GM19372 (cell line): ENCODE measurements at regions not wholly inside any gene's neighbourhood (a gene's known extent, or its start where the extent isn't known, plus 50 kb on each side); places are given as distances from the start of the nearest gene placed in this dataset.

Source experiments
- ATAC-seq: cut with Tn5 transposase; IDR thresholded peaks from one replicate; pipeline ENCODE4 v1.9.1; 2021; ENCODE audit warnings: mild to moderate bottlenecking, low read depth, moderate library complexity; ENCODE audit not compliant: unreplicated experiment

- no peak for ATAC-seq
These were observed 89.0 kb downstream of the EDN1 start for GRCh38 chr6:12379181-12379580.

DNA sequence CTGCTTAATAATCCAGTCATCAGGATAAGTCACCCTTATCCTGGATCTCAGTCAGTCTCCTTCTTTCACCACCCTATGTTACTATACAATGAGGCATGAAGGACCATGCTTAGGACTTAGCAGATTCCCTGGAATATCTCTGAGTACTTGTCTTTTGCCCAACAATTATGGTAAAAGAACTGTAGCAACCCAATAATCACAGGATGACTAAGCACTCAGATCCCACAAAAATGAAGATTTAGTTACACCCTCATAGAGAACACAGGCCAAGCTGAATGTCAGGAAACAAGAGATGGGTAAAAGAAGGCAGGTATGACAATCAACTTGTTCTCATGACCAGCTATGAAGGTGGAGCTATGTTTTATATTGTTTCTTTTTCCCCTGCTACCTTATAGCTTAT is 91.4 kb downstream of the EDN1 start:
- no peak for ATAC-seq

GRCh38 chr6:12383448-12383847 is 93.3 kb downstream of the EDN1 start:
- ATAC-seq = peak; percentile 88

- ATAC-seq = no peak
These were observed 94.3 kb downstream of the EDN1 start for GRCh38 chr6:12384357-12384912.

DNA sequence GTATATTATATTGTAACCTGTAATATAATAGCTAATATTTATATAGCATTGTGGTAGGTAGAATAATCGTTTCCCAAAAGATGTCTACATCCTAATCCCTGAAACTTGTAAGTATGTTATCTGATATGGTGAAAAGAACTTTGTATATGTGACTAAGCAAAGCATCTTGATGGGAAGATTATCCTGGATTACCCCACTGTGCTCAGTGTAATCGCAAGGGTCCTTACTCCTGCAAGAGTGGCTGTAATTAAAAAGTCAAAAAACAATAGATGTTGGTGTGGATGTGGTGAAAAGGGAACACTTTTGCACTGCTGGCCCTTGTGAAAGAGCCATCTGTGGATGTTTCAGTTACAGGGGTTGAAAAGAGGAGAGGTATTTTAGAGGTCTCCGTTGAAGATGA is 95.2 kb downstream of the EDN1 start:
- no peak for ATAC-seq

GRCh38 chr6:12386816-12387215 is 96.7 kb downstream of the EDN1 start:
- no peak for ATAC-seq

- ATAC-seq = no peak
These were observed 101.3 kb downstream of the EDN1 start for GRCh38 chr6:12391472-12391871.

DNA sequence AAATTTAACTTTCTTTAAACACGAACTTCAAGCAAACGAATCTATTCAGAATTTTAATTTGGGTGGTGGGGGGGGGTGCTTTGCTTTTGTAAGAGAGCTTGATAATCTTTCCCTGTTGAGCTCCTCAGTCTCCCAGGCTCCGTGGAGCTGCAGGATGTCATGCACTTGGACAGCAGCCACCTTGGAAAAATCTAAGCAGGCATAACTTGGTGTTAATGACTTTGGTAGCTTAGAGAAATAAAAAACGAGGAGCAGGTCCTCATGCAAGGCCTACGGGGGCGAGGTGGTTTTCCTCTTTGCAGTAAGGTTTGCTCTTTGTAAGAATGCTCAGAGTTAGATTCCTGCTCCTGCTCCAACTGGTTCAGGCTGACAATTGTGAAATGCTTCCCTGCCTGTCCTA is 102.3 kb downstream of the EDN1 start:
- ATAC-seq = no peak

GRCh38 chr6:12393100-12393499 is 102.9 kb downstream of the EDN1 start:
- ATAC-seq = no peak

DNA sequence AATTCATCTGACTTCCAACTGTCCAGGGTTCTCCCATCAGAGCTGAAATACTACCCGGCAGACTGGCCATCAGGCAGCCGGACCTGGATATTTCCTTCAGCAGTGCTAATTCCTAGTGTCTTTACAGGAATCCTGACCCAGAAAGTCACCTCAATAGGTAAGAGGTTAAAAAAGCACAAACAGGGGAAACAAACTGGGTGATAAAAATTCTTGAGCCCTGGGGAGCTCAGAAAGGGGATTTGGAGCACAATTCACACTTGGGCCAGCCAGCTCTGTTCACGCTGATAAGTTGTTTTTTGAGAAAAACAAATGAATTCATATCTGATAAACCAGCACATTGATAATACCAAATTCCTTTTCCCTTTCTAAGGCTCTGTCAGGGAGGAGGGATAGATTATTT is 104.0 kb downstream of the EDN1 start:
- no peak for ATAC-seq

GRCh38 chr6:12395898-12396297 is 105.7 kb downstream of the EDN1 start:
- ATAC-seq = no peak

- no peak for ATAC-seq
These were observed 111.0 kb downstream of the EDN1 start for GRCh38 chr6:12401200-12401599.

DNA sequence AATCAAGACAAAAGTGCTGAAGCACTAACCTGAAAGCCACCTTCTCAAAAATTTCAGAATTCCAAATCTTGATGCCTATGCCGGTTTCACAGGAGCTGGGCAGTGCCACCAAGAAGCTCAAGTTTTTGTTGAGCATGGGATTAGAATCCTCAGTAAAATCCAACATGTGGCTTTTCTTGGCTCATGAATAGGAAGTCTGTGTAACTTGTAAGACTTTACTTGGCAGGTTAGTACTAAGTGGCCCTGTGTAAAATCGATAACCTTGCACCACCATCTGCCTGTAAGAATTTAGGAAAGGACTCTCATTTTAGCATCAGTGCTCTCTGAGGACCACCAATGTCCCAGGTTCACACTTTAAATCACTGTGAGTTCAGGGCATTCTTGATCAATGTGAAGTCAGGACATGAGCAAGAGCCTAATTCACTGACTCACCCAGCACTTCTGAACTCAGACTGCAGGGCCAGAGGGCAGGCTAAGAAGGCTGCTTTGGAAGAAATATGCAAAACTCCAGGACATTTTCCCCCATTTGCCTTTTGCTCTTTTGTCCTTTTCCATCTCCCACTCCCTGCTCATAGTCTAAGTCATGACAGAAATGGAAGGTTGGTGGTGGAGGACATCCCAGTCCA is 113.2 kb downstream of the EDN1 start:
- ATAC-seq = no peak

DNA sequence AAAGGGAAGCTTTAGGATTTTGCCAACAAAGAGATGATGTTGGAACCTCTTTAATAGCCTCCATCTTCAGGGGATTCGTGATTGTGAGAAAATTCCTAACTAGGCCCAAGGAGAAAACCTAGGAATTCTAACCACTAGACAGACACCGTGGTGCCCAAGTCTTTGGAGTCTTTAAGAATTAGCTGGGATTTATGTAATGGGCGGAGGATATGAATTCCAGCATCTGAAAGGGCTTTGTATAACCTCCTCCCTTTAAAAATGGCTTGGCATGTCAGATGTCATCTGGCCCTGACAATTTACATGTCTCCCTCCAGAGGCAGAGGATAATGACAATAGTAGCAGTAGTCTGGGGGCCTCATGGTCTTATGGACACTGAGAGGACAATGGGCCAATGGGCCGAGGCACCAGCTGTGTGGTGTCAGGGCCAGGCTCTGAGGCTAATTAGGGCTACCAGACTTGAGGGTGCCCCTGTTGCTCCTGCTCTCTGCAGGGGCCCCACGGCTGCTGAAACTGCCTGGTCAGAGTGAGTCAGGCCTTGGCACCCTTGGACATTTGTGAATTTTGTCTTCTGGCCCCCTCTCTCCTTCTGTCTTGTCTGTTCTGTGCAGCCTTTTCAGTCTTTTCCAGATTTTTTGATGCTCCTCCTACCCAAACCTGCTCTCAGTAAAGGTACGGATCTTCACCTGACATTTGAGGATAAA is 113.9 kb downstream of the EDN1 start:
- no peak for ATAC-seq

GRCh38 chr6:12404651-12405050 is 114.5 kb downstream of the EDN1 start:
- ATAC-seq = no peak

GRCh38 chr6:12408752-12409151 is 118.6 kb downstream of the EDN1 start:
- no peak for ATAC-seq

DNA sequence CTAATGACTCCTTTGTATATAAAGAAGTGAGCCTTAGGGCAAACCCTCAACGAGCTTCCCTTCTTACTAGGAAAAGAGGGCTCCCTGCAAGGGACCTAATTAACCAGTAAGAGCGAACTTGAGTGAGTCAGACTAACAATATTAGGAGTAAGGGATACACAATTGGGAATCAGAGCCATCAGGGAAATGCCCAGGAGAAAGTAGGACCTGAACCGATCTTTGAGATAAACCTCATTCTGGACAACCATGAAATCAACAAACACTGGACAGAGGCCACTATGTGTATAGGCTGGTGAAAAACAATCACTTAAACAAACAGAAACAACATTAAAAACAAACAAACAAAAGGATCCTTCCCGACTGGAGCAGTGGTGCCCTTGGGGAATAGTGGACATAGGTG is 120.8 kb downstream of the EDN1 start:
- no peak for ATAC-seq

GRCh38 chr6:12414096-12414675 is 124.0 kb downstream of the EDN1 start:
- ATAC-seq = no peak

DNA sequence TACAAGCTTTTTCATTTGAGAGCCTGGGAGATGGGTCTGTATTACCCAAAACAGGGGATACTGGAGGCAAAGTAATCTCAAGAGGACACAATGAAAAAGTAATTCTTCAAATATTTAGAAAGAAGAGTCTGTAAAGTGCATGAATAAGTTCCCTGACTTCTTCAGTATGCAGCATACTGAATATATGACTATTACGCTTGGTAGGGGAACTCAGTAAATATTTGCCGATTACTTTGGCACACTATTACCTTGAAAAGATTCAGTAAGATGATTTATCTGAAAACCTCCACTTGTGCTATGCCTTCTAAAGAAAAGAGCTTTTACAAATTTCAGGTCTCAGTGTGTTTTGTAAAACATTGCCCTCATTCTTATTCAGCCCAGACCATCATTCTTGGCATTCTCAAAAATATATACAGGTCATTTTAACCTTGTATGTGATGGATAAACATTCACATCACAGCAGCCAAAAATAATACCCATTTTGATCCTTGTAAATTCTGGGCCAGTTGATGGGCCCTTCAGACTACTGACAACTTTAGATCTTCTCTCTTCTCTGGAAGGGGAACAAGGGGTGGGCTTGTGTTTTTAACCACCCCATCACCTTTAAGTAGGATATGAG is 125.9 kb downstream of the EDN1 start:
- ATAC-seq = no peak

DNA sequence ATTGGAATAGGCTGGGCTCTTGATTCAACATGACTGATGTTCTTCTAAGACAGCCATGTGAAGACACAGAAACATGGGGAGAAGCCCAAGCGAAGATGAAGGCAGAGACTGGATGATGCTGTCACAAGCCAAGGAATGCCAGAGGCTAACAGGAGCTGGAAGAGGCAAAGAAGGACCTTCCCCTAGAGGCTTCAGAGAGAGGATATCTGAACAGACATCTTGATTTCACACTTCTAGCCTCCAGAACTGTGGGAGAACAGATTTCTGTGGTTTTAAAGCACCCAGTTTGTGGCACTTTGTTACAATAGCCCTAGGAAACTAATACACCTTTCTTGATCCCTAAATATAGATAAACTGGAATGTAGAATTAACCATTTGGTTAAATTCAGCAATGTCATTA is 127.0 kb downstream of the EDN1 start:
- ATAC-seq = no peak

DNA sequence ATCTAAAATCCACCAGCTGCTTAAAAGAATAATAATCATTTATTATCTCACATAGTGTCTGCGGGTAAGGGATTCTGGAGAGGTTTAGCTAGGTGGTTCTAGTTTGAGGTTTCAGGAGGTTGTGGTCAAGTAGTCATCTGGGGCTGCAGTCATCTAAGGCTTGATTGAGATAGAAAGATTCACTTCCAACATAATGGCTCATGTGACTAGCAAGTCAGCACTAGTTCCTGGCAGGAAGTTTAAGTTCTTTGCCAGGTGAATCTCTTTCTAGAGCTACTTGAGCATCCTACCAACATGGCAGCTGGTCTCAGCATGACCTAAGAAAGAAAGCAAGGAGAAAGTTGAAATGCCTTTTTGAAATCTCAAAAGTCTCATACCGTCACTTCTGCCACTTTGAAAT is 128.8 kb downstream of the EDN1 start:
- ATAC-seq = no peak
